CD4-positive, alpha-beta memory T cell (primary cell): ENCODE measurements at regions not wholly inside any gene's neighbourhood (a gene's known extent, or its start where the extent isn't known, plus 50 kb on each side); places are given as distances from the start of the nearest gene placed in this dataset.

ENCODE experiments used
- CTCF ChIA-PET: fragments of 350-600 bp; sonication (Branson Sonifier 250); formaldehyde crosslinking; loops from one replicate; lab custom pipeline; 2021; ENCODE audit warnings: inconsistent platforms; ENCODE audit not compliant: partially characterized antibody; lab: Charles Lee
- POLR2A ChIA-PET: fragments of 350-600 bp; sonication (Branson Sonifier 250); formaldehyde crosslinking; loops from one replicate; lab custom pipeline; 2021; ENCODE audit not compliant: partially characterized antibody; lab: Charles Lee
- DNase-seq, 5 donors: peaks; one replicate each; pipeline versions ENCODE4 v3.0.0 to v3.0.0-alpha.2; 2020 to 2022; ENCODE audit warnings: mixed read lengths in 1 of 5
- H3K27ac ChIP-seq: one replicate; pipeline ENCODE4 v1.7.0; 2013; ENCODE audit warnings: low read depth, low read length
- H3K27me3 ChIP-seq: 2 replicates; pipeline ENCODE4 v1.7.0; 2013; ENCODE audit warnings: mild to moderate bottlenecking, low read length, moderate library complexity; ENCODE audit not compliant: insufficient read depth
- H3K36me3 ChIP-seq: 2 replicates; pipeline ENCODE4 v1.7.0; 2013; ENCODE audit warnings: mild to moderate bottlenecking, low read length, moderate library complexity; ENCODE audit not compliant: insufficient read depth
- H3K4me1 ChIP-seq: 2 replicates; pipeline ENCODE4 v1.7.0; 2013; ENCODE audit warnings: mild to moderate bottlenecking, low read length, moderate library complexity; ENCODE audit not compliant: insufficient read depth
- H3K4me3 ChIP-seq, 2 donors: one replicate each; pipeline ENCODE4 v1.7.0; 2013; ENCODE audit warnings: low read length in 2 of 2, mild to moderate bottlenecking in 1 of 2
- H3K9me3 ChIP-seq, 2 donors: one replicate each; pipeline ENCODE4 v1.7.0; 2013; ENCODE audit warnings: low read length in 2 of 2, control low read depth in 1 of 2; ENCODE audit not compliant: control insufficient read depth in 1 of 2
- H3K27ac Mint-ChIP-seq, 7 donors: one replicate each; pipeline ENCODE4 v1.8.0; 2020 to 2021; ENCODE audit warnings: mixed read lengths in 7 of 7, mild to moderate bottlenecking in 6 of 7, inconsistent platforms in 3 of 7, moderate library complexity in 3 of 7
- H3K27me3 Mint-ChIP-seq, 2 donors: one replicate each; pipeline ENCODE4 v1.8.0; 2020 to 2021; ENCODE audit warnings: mixed read lengths in 2 of 2
- H3K36me3 Mint-ChIP-seq, 2 donors: one replicate each; pipeline ENCODE4 v1.8.0; 2020 to 2021; ENCODE audit warnings: mixed read lengths in 2 of 2, inconsistent platforms in 1 of 2, mild to moderate bottlenecking in 1 of 2
- H3K4me1 Mint-ChIP-seq, 4 donors: one replicate each; pipeline ENCODE4 v1.8.0; 2020 to 2021; ENCODE audit warnings: mixed read lengths in 4 of 4, mild to moderate bottlenecking in 1 of 4
- H3K4me3 Mint-ChIP-seq, 8 donors: one replicate each; pipeline ENCODE4 v1.8.0; 2020 to 2021; ENCODE audit warnings: mixed read lengths in 8 of 8, mild to moderate bottlenecking in 7 of 8, moderate library complexity in 6 of 8, inconsistent platforms in 3 of 8
- H3K9me3 Mint-ChIP-seq, 8 donors: one replicate each; pipeline ENCODE4 v1.8.0; 2020 to 2021; ENCODE audit warnings: mixed read lengths in 8 of 8, mild to moderate bottlenecking in 5 of 8, inconsistent platforms in 3 of 8, moderate library complexity in 1 of 8
- intact Hi-C: fragments of 100-400 bp; cut with micrococcal nuclease; formaldehyde crosslinking; loops from one replicate; pipeline ENCODE4 v1.15.1; 2023

- ChIA-PET POLR2A (no interaction called here), CTCF (no interaction called here)
- DNase-seq, result no peak
- Histone ChIP-seq H3K4me1 (no peaks in the 10 kb centered on the region), H3K27ac (no peak overlapping the region), H3K36me3 (no peaks in the 10 kb centered on the region), H3K4me3 (no peak overlapping the region), H3K27me3 (no peaks in the 10 kb centered on the region), H3K9me3 (peaks cover 0 to 4% of the 10 kb centered on the region in 2 donors)
- peaks cover 4 to 15% (median 9%) of the 10 kb centered on the region in 8 donors for H3K9me3 Mint-ChIP-seq
- no peaks in the 10 kb centered on the region for H3K36me3 Mint-ChIP-seq
- no peaks in the 10 kb centered on the region for H3K4me1 Mint-ChIP-seq
- no peak overlapping the region for H3K27ac Mint-ChIP-seq
- H3K27me3 Mint-ChIP-seq, result no peaks in the 10 kb centered on the region
- intact Hi-C loops, result no loop called here
- H3K4me3 Mint-ChIP-seq, result no peak overlapping the region
Observed at GRCh38 chr16:7976125-7976524, 614.2 kb downstream of the TMEM114 start.

- no peak overlapping the region for H3K27ac Mint-ChIP-seq
- intact Hi-C loops, result no loop called here
- Histone ChIP-seq H3K36me3 (no peaks in the 10 kb centered on the region), H3K9me3 (peaks cover 0 to 3% of the 10 kb centered on the region in 2 donors), H3K4me1 (no peaks in the 10 kb centered on the region), H3K27ac (no peak overlapping the region), H3K27me3 (no peaks in the 10 kb centered on the region), H3K4me3 (no peak overlapping the region)
- H3K27me3 Mint-ChIP-seq, result no peaks in the 10 kb centered on the region
- H3K9me3 Mint-ChIP-seq, result peaks cover 1 to 24% (median 8%) of the 10 kb centered on the region in 8 donors
- ChIA-PET CTCF (no interaction called here), POLR2A (no interaction called here)
- H3K4me3 Mint-ChIP-seq, result no peak overlapping the region
- H3K4me1 Mint-ChIP-seq, result no peaks in the 10 kb centered on the region
- H3K36me3 Mint-ChIP-seq, result no peaks in the 10 kb centered on the region
- DNase-seq, result no peak
Observed at GRCh38 chr16:7967996-7968509, 622.3 kb downstream of the TMEM114 start.

GRCh38 chr16:7964744-7965143, 625.6 kb downstream of the TMEM114 start:
- Histone ChIP-seq H3K4me1 (no peaks in the 10 kb centered on the region), H3K9me3 (peaks cover 0 to 3% of the 10 kb centered on the region in 2 donors), H3K36me3 (no peaks in the 10 kb centered on the region), H3K27ac (no peak overlapping the region), H3K4me3 (no peak overlapping the region), H3K27me3 (no peaks in the 10 kb centered on the region)
- Mint-ChIP-seq H3K4me1 (no peaks in the 10 kb centered on the region), H3K4me3 (no peak overlapping the region), H3K27me3 (no peaks in the 10 kb centered on the region), H3K9me3 (peaks cover 0 to 21% (median 6%) of the 10 kb centered on the region in 8 donors), H3K27ac (no peak overlapping the region), H3K36me3 (no peaks in the 10 kb centered on the region)
- intact Hi-C loops, result no loop called here
- CTCF ChIA-PET, result no interaction called here
- DNase-seq, result no peak
- POLR2A ChIA-PET, result no interaction called here

GRCh38 chr16:7964167-7964566, 626.1 kb downstream of the TMEM114 start:
- Mint-ChIP-seq H3K9me3 (peaks cover 0 to 22% (median 10%) of the 10 kb centered on the region in 8 donors), H3K27ac (no peak overlapping the region), H3K4me1 (no peaks in the 10 kb centered on the region), H3K36me3 (no peaks in the 10 kb centered on the region), H3K4me3 (peak overlapping the region in 1 of 8 donors; percentile 26), H3K27me3 (no peaks in the 10 kb centered on the region)
- Histone ChIP-seq H3K4me3 (no peak overlapping the region), H3K4me1 (no peaks in the 10 kb centered on the region), H3K27ac (no peak overlapping the region), H3K27me3 (no peaks in the 10 kb centered on the region), H3K36me3 (no peaks in the 10 kb centered on the region), H3K9me3 (peaks cover 0 to 3% of the 10 kb centered on the region in 2 donors)
- intact Hi-C loops, result no loop called here
- no peak for DNase-seq
- ChIA-PET POLR2A (no interaction called here), CTCF (interaction anchor here (1.1 kb wide), 1 partner anchor 13 kb away, joined by 3 read pairs; no protein-coding TSS in a partner anchor)

GRCh38 chr16:7962091-7962879, 628.0 kb downstream of the TMEM114 start:
- Histone ChIP-seq H3K4me3 (no peak overlapping the region), H3K27ac (no peak overlapping the region), H3K36me3 (no peaks in the 10 kb centered on the region), H3K4me1 (no peaks in the 10 kb centered on the region), H3K9me3 (peaks cover 0 to 3% of the 10 kb centered on the region in 2 donors), H3K27me3 (no peaks in the 10 kb centered on the region)
- DNase-seq, result no peak
- ChIA-PET CTCF (no interaction called here), POLR2A (no interaction called here)
- Mint-ChIP-seq H3K9me3 (peaks cover 2 to 24% (median 12%) of the 10 kb centered on the region in 8 donors), H3K27ac (no peak overlapping the region), H3K4me3 (no peak overlapping the region), H3K36me3 (no peaks in the 10 kb centered on the region), H3K4me1 (no peaks in the 10 kb centered on the region), H3K27me3 (no peaks in the 10 kb centered on the region)
- intact Hi-C loops, result no loop called here

GRCh38 chr16:7957151-7957550, 624.5 kb downstream of the RBFOX1 start:
- Histone ChIP-seq H3K36me3 (no peaks in the 10 kb centered on the region), H3K9me3 (peaks cover 0 to 4% of the 10 kb centered on the region in 2 donors), H3K4me1 (no peaks in the 10 kb centered on the region), H3K27ac (no peak overlapping the region), H3K4me3 (no peak overlapping the region), H3K27me3 (no peaks in the 10 kb centered on the region)
- Mint-ChIP-seq H3K4me3 (no peak overlapping the region), H3K27ac (no peak overlapping the region), H3K27me3 (no peaks in the 10 kb centered on the region), H3K36me3 (no peaks in the 10 kb centered on the region), H3K9me3 (peaks cover 0 to 26% (median 19%) of the 10 kb centered on the region in 8 donors), H3K4me1 (no peaks in the 10 kb centered on the region)
- intact Hi-C loops, result no loop called here
- no peak for DNase-seq
- CTCF ChIA-PET, result no interaction called here
- POLR2A ChIA-PET, result no interaction called here

GRCh38 chr16:7953360-7953759, 620.7 kb downstream of the RBFOX1 start:
- no peak overlapping the region for H3K27ac ChIP-seq
- no peaks in the 10 kb centered on the region for H3K36me3 ChIP-seq
- no peak overlapping the region for H3K4me3 ChIP-seq
- H3K27ac Mint-ChIP-seq, result no peak overlapping the region
- H3K4me1 ChIP-seq, result no peaks in the 10 kb centered on the region
- DNase-seq, result no peak
- intact Hi-C loops, result no loop called here
- no peaks in the 10 kb centered on the region for H3K27me3 ChIP-seq
- peaks cover 0 to 23% (median 10%) of the 10 kb centered on the region in 8 donors for H3K9me3 Mint-ChIP-seq
- peaks cover 0 to 4% of the 10 kb centered on the region in 2 donors for H3K9me3 ChIP-seq
- POLR2A ChIA-PET, result no interaction called here
- CTCF ChIA-PET, result no interaction called here
- H3K36me3 Mint-ChIP-seq, result no peaks in the 10 kb centered on the region
- no peak overlapping the region for H3K4me3 Mint-ChIP-seq
- H3K27me3 Mint-ChIP-seq, result no peaks in the 10 kb centered on the region
- no peaks in the 10 kb centered on the region for H3K4me1 Mint-ChIP-seq
